GM21717 (cell line): ENCODE measurements at regions not wholly inside any gene's neighbourhood (a gene's known extent, or its start where the extent isn't known, plus 50 kb on each side); places are given as distances from the start of the nearest gene placed in this dataset.

Experiments used
- ATAC-seq: cut with Tn5 transposase; IDR thresholded peaks from one replicate; pipeline ENCODE4 v1.9.1; 2021; ENCODE audit warnings: mild to moderate bottlenecking, moderate library complexity; ENCODE audit not compliant: unreplicated experiment

DNA sequence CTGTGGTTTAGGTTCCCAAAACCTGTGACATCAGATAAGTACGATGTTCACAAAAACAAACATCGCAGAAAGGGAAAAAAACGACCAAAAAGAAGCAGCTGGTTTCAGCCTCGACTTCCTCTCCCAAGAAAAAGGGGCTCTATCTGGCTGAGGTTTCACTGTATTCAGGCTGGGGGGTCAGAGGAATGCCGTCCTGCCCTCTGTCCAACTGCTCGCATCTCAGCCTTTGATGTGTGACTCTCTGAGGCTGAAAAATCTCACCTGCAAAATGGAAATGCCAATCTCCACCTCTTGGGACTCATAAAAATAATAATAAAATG is 123.6 kb upstream of the PTPN1 start:
- ATAC-seq: no peak

GRCh38 chr20:50387218-50387995 is 122.8 kb upstream of the PTPN1 start:
- ATAC-seq: no peak

- no peak for ATAC-seq
Measured at GRCh38 chr20:50387996-50388332, 122.2 kb upstream of the PTPN1 start.

DNA sequence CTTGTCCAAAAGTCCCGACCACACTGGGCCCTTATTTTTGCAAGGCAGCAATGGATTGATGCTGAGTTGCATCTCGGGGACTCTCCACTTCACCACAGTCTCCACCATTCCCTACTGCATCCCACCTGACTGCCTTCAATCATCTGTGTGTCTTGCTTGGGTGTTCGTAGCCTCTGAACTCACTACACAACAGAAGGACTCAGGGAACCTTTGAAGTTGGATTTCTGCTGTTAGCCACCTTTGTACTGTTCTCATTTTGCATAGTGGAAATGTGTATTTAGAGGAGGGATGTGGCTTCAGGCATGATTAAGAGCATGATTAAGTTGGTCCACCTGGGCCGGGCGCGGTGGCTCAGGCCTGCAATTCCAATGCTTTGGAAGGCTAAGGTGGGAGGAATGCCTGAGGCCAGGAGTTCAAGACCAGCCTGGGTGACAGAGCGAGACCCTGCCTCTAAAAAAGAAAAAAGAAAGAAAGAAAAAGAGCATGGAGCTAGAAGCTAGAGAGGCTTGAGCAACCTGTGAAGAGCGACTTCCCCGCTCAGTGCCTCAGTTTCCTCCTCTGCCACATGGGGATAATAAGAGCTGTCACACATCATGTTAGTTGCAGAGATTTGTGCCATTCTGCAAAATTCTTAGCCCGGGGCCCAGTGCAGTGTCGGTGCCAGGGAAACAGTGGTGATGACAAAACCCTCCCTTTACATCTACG is 121.3 kb upstream of the PTPN1 start:
- no peak for ATAC-seq

GRCh38 chr20:50389438-50389807 is 120.8 kb upstream of the PTPN1 start:
- no peak for ATAC-seq

- ATAC-seq: no peak
Measured at GRCh38 chr20:50389808-50390684, 120.1 kb upstream of the PTPN1 start.

DNA sequence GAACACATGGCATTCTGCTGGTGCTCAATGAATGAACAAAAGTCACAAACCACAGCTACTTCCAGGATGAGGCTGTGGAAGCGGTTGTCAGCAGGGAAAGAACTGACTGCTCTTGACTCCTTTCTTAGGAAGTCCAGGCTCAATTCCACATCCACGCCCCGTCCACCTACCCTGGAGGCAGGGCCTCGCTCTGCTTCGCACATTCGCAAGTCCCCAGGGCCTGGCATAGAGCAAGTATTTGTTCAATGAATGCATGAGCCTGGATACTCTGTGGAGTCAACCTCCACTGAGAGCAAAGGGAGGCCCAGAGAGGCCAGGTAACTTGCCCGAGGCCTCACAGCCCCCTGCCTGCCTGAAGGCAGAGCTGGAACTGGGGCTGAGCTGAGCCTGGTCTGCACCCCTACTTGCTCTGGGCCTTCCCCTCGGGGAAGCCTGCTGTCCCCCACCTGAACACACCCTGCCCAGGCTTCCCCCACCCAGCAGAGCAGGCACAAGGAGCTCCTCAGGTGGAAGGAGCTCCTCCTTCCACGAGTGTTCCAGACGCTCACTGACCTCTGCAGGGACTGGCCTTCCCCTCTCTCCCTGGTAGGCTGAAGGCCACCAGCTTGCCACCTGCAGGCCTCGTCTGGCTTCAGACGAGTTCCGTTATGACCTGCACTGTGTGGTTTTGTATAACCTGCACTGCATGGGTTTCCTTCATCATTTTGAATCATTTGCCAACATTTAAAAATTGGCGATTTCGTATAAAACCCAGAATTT is 119.3 kb upstream of the PTPN1 start:
- no peak for ATAC-seq

DNA sequence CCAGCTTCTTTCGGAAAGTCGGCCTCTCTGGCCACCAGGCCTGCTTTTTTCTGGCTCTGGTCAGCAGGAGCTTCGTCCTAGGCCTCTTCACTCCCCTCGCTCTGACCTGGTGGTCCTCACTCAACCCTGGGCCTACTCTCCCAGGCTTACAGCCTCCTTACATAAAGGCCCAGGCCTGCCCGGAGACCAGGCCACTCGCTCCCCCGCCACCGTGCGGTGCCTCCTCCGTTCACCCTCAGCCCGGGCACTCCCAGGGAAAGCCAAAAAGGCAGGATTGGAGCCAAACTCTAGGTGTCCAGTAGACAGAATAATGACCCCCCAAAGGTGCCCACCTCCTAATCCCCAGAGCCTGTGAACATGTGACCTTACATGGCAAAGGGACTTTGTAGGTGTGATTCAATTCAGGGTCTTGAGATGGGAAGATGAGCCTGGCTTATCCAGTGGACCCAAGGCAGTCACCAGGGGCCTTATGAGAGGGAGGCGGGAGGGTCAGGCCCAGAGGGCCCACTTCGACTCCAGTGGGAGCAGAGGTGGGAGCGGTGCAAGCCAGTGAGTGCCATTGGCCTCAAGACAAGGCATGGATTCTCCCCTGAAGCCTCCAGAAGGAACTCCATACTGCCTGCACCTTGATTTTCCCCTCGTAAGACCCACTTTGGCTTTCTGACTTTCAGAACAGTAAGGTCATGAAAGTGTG is 118.6 kb upstream of the PTPN1 start:
- ATAC-seq: no peak

- no peak for ATAC-seq
Measured at GRCh38 chr20:50392138-50392866, 117.9 kb upstream of the PTPN1 start.

DNA sequence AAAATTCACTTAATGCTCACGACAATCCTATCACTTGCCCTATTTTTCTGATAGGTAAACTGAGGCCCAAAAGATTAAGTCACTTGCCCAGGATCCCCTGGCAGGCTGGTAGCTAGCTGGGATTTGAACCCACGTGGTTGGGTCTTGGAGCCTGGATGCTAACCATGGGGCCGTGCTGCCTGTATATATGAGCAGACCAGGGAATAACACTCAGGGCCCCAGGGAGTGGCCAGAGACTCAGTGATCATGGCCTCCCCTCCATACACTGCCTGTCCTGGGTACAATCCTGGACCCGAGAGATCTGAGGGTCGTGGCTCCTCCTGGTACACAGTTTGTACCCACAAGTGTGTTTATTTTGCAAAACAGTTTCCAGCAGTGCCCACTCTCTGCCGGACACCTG is 116.9 kb upstream of the PTPN1 start:
- ATAC-seq: no peak

- no peak for ATAC-seq
Measured at GRCh38 chr20:50393990-50394561, 116.1 kb upstream of the PTPN1 start.

- no peak for ATAC-seq
Measured at GRCh38 chr20:50394569-50394968, 115.6 kb upstream of the PTPN1 start.

DNA sequence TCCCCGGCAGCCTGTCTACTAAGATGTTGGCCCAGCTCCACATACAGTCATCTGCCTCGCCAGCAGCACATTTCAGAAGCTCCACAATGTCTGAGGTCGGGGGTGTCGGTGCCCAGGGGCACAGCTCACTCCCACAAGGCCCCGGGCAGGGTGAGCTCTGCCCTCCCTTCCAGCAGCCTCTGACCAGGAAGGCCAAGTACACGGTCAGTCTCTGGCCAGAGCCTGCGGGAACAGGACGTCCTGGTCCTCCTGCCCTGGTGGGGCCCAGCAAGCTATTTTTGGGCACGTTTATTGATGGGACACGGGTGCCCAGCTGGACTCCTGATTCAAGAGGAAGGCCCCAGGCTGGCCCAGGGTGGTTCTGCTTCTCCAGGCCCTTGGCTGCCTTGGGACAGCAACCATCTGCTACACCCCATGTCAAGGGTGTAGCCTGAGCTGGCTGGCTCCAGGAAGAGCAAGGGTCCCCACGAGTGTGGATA is 114.9 kb upstream of the PTPN1 start:
- no peak for ATAC-seq

- ATAC-seq: no peak
Measured at GRCh38 chr20:50395914-50396488, 114.2 kb upstream of the PTPN1 start.

DNA sequence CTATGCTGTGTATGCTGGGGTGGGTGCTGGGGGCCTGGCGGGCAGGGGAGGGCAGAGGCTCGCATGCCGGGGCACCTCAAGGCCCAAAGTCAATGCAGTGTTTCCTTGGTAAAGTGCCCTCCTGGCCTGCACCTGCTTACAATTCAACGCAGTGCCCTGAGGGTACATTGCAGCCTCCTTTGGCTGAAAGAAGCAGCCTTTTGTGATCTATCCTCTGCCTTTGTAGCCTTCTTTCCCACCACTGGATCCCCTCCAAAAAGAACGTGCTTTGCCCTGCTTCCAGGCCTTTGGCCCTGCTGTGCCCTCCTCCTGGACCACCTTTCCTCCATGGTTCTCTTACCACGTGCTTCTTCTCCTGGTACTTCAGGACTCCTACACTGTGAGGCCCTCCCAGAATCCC is 113.6 kb upstream of the PTPN1 start:
- no peak for ATAC-seq

DNA sequence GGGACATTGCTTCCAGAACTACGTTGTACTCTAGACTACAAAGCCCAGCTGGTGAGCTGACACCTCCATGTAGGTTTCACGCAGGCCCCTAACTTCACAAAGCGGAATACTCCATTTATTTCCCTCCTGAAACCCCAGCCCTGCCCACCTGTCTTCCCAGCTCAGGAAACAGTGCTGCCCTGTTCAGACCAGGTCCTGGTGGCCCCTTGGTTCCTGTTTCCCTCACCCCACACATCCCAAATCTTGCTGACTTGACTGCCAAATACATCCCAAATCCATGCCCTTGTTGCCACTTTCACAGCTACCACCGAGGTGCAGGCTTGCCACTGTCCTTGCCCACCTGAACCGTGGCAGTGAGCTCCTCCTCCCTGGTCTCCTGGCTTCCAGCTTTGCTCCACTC is 113.1 kb upstream of the PTPN1 start:
- no peak for ATAC-seq

GRCh38 chr20:50398064-50398463 is 112.1 kb upstream of the PTPN1 start:
- ATAC-seq: no peak

DNA sequence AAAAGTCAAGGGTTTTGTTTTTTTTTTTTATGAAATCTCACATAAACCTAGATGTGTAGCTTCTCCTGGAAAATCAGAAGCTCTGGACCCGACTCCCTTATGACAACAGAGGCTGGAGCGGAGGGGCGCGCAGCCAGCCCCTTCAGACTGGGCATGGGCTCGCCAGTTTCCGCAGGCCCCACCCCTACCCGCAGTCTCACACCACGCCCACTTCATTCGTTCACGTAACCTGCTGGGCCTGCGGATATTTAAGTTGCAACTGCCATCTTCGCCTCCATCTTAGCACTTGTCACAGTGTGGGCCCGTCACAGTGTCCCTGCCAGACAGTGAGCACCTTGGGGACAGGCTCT is 111.7 kb upstream of the PTPN1 start:
- no peak for ATAC-seq
